Prostate gland (tissue), 2 donors: ENCODE measurements at regions not wholly inside any gene's neighbourhood (a gene's known extent, or its start where the extent isn't known, plus 50 kb on each side); places are given as distances from the start of the nearest gene placed in this dataset.

Experiments used
- DNase-seq: peaks from one replicate; pipeline ENCODE4 v3.0.0-alpha.2; 2019; ENCODE audit warnings: low spot score
- H3K27ac ChIP-seq, 2 donors: fragments of 200-600 bp; sonication (generic); 2 replicates each; pipeline ENCODE4 v1.5.1; 2017 to 2019
- H3K27me3 ChIP-seq: fragments of 200-600 bp; sonication (generic); replicated peaks from 2 replicates; pipeline ENCODE4 v1.5.1; 2019; ENCODE audit not compliant: insufficient read depth
- H3K36me3 ChIP-seq, 2 donors: fragments of 200-600 bp; sonication (generic); 1 replicate in 1 of 2; 2 replicates in 1 of 2; pipeline versions ENCODE4 v1.5.1 to v1.8.1; 2017 to 2019
- H3K4me1 ChIP-seq: fragments of 200-600 bp; sonication (generic); replicated peaks from 2 replicates; pipeline ENCODE4 v1.5.1; 2019
- H3K4me3 ChIP-seq, 2 donors: fragments of 200-600 bp; sonication (generic); 2 replicates each; pipeline ENCODE4 v1.5.1; 2017 to 2019
- H3K9me3 ChIP-seq: fragments of 200-600 bp; sonication (generic); 2 replicates; pipeline ENCODE4 v1.5.1; 2017
- POLR2A ChIP-seq: fragments of 450-650 bp; IDR thresholded peaks from one replicate; pipeline ENCODE4 v1.6.1; 2016; ENCODE audit warnings: antibody characterized with exemption, mild to moderate bottlenecking
- POLR2AphosphoS5 ChIP-seq: sonication (generic); formaldehyde crosslinking; IDR thresholded peaks from one replicate; pipeline ENCODE4 v1.6.1; 2017; ENCODE audit warnings: antibody characterized with exemption
- WGBS: methylation state at CpG from one replicate; pipeline ENCODE4 v1.1.5; 2018; 5-methylcytosine and 5-hydroxymethylcytosine counted together
- intact Hi-C: fragments of 100-400 bp; cut with DNase I; formaldehyde crosslinking; loops from one replicate; pipeline ENCODE4 v1.14.2; 2022
- TF ChIP-seq, protein P1 (sequence below), 4 experiments: fragments of 200-600 bp in 2 of 4; fragments of 450-650 bp in 2 of 4; sonication (generic) in 2 of 4; IDR thresholded peaks; 1 replicate in 3 of 4; 2 replicates in 1 of 4; pipeline ENCODE4 v1.5.1; 2016 to 2019; ENCODE audit warnings: antibody characterized with exemption in 4 of 4, mild to moderate bottlenecking in 2 of 4, moderate library complexity in 2 of 4

DNA sequence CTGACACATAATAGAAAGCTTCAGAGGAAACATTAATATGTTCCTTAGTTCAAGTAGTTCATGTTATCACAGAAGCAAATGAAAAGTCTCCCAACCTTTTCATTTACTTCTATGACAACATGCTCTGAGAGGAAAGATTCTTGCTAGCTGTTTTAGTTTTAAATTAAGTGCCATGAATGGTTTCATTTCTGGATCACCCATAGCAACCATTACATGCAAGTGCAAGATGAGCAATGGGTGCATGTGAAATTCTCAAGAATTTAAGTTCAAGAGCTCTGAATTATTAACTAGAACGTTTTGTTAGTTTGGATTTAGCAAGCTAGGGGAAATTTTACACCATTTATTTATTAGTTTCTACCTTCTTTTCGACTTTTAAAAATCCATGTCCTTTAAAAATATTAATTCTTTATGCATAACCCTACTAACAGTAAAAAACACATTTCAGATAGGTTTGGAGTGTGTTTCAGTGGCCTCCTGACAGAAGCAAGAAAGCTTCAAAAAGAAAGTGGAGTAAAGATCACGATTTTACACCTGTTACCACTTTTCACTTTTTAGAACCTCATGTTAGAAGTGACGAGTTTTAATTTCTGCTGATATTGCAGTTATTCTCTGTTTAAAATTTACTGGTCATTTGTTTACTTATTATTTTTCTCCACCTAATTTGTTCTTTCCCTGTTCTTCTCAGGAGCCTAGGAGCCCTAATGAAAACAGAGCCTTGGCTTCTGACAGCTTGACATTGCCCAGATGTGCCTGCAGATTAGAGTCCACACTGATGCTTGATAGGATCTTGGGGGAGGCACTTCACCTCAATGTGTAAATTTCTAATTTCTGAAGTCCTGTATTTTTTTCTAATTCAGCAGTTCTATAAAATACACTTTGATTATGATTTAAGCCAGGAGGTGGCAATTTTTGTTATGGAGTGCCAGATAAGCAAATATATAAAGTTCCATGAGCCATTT, 995.3 kb upstream of the PHF14 start:
- Histone ChIP-seq H3K4me1 (no peaks in the 10 kb centered on the region), H3K27me3 (no peaks in the 10 kb centered on the region), H3K4me3 (no peak overlapping the region), H3K9me3 (no peaks in the 10 kb centered on the region), H3K36me3 (no peaks in the 10 kb centered on the region), H3K27ac (no peak overlapping the region)
- 69% methylated on average over 4 of the region's 4 CpGs for WGBS
- intact Hi-C loops: no loop called here
- no peak for TF ChIP-seq POLR2AphosphoS5
- TF ChIP-seq, protein P1, sequence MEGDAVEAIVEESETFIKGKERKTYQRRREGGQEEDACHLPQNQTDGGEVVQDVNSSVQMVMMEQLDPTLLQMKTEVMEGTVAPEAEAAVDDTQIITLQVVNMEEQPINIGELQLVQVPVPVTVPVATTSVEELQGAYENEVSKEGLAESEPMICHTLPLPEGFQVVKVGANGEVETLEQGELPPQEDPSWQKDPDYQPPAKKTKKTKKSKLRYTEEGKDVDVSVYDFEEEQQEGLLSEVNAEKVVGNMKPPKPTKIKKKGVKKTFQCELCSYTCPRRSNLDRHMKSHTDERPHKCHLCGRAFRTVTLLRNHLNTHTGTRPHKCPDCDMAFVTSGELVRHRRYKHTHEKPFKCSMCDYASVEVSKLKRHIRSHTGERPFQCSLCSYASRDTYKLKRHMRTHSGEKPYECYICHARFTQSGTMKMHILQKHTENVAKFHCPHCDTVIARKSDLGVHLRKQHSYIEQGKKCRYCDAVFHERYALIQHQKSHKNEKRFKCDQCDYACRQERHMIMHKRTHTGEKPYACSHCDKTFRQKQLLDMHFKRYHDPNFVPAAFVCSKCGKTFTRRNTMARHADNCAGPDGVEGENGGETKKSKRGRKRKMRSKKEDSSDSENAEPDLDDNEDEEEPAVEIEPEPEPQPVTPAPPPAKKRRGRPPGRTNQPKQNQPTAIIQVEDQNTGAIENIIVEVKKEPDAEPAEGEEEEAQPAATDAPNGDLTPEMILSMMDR (IDR thresholded peaks at IDR 0.05): no peak
- no peak for TF ChIP-seq POLR2A
- no peak for DNase-seq

DNA sequence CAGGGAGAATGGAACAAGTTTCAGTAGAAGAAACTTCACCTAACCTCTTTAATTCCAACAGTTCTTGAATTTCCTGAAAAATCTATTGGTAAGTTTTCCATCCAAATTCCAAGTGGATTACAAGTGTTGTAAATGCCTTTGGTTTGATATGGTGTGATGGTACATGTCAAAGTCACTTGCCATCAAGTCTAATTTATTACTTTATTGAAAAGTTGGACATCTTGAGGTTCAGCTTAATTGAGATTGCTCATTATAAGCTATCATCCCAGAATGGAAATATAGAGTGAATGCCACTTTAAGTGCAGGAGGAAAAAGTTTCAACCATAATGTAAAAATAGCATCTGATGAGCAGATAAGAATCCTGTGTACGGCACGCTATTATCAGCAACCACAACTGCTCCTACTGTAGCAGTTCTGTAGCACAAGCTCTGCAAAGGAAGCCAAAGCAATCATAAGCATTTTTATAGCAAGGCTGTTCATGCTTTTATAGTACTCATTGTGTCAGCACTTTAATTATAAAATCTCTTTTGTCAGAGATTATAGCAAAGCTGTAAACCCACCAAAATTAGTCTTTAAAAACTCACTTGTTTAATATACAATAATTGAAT, 991.8 kb upstream of the PHF14 start:
- H3K36me3 ChIP-seq: no peaks in the 10 kb centered on the region
- no peak overlapping the region for H3K4me3 ChIP-seq
- no peaks in the 10 kb centered on the region for H3K9me3 ChIP-seq
- TF ChIP-seq, protein P1 (IDR thresholded peaks at IDR 0.05): no peak
- TF ChIP-seq POLR2A (no peak), POLR2AphosphoS5 (no peak)
- no peaks in the 10 kb centered on the region for H3K4me1 ChIP-seq
- no peak overlapping the region for H3K27ac ChIP-seq
- intact Hi-C loops: no loop called here
- H3K27me3 ChIP-seq: no peaks in the 10 kb centered on the region
- WGBS: 2% methylated on average over 2 of the region's 2 CpGs
- DNase-seq: no peak

DNA sequence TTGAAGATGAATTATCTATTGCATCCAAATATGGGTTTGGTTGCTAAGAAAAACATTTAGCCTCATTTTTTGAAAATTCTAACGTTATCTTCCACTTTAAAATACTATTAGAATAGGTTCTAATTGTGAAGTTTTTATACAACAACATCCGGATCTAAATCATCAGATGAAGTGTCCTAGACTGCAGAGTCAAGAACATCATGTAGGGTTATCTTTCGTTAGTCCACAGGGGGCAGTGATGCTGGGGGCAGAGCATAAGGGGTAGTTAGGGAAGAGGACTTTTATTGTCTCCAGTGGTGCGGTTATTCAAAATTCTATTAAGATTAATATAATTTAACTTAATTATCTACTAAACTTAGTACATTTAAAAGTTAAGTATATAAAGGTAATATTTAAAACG, 990.6 kb upstream of the PHF14 start:
- H3K27ac ChIP-seq: no peak overlapping the region
- no peaks in the 10 kb centered on the region for H3K27me3 ChIP-seq
- TF ChIP-seq POLR2AphosphoS5 (no peak), POLR2A (no peak)
- TF ChIP-seq, protein P1 (IDR thresholded peaks at IDR 0.05): no peak
- intact Hi-C loops: no loop called here
- 76% methylated on average over 5 of the region's 5 CpGs for WGBS
- no peak overlapping the region for H3K4me3 ChIP-seq
- H3K36me3 ChIP-seq: no peaks in the 10 kb centered on the region
- no peaks in the 10 kb centered on the region for H3K9me3 ChIP-seq
- no peaks in the 10 kb centered on the region for H3K4me1 ChIP-seq
- DNase-seq: no peak

DNA sequence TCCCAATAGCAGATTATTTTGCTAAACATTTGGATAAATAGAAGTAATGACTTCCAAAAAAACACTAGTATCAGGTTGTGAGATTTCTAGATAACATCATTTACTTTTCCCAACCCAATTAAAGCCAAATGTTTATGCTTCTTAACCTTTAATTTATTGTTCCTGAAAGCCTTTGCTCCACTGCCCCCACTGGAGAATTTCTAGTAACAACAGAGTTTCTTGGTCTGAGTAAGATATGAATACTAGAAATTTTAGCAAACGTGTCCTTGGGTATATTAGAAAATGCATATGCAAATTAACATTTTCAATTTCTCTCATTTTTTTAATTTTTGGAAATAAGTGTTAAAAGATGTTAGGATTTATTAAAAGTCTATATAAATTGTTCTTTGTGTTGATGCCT, 958.0 kb upstream of the PHF14 start:
- no peaks in the 10 kb centered on the region for H3K36me3 ChIP-seq
- H3K27me3 ChIP-seq: no peaks in the 10 kb centered on the region
- no peak for DNase-seq
- 35% methylated on average over 1 of the region's 1 CpG for WGBS
- intact Hi-C loops: no loop called here
- no peak overlapping the region for H3K27ac ChIP-seq
- TF ChIP-seq POLR2A (no peak), POLR2AphosphoS5 (no peak)
- TF ChIP-seq, protein P1 (IDR thresholded peaks at IDR 0.05): no peak
- no peak overlapping the region for H3K4me3 ChIP-seq
- H3K9me3 ChIP-seq: no peaks in the 10 kb centered on the region
- H3K4me1 ChIP-seq: no peaks in the 10 kb centered on the region
